ENCODE measurements at regions not wholly inside any gene's neighbourhood (a gene's known extent, or its start where the extent isn't known, plus 50 kb on each side); places are given as distances from the start of the nearest gene placed in this dataset.

- DNase-seq (ENCODE audit: insufficient read length, low spot score) (no peak), FAIRE-seq (no peak)
Measured at GRCh38 chr9:71218774-71219173, 97.4 kb upstream of the TRPM3 start.

GRCh38 chr9:71213633-71214032 is 92.2 kb upstream of the TRPM3 start:
- FAIRE-seq (no peak), DNase-seq (ENCODE audit: insufficient read length, low spot score) (no peak)

GRCh38 chr9:71210326-71210725 is 88.9 kb upstream of the TRPM3 start:
- FAIRE-seq (no peak), DNase-seq (ENCODE audit: insufficient read length, low spot score) (no peak)

DNA sequence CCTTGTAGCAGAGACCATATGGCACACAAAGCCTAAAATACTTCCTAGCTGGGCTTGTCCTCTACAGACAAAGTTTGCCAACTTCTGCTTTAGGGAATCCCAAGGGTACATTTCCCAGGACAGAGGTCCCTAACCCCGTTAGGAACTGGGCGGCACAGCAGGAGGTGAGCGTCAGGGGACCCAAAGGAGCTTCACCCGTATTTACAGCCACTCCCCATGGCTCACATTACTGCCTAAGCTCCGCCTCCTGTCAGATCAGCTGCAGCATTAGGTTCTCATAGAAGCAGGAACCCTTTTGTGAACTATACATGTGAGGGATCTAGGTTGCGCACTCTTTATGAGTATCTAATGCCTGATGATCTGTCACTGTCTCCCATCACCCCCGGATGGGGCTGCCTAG is 88.5 kb upstream of the TRPM3 start:
- FAIRE-seq (no peak), DNase-seq (ENCODE audit: insufficient read length, low spot score) (no peak)

DNA sequence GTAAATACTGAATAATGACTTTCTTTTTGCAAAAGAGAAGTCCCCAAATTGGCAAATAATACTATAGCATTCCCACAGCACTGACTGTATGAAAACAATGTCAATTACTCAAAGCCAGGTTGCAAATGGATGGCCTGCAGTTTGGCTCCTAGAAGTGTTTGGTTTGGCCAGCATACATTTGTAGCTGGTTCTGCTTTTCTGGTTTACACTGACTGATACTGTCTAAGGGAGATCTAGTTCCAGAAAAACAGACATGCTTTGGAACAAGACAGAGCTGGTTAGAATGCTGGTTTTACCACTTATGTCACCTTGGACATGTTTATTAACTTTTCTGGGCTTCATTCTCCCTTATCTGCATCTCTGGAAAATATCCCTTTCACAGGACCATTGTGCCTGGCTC is 81.5 kb upstream of the TRPM3 start:
- DNase-seq (ENCODE audit: insufficient read length, low spot score) (no peak), FAIRE-seq (no peak)

GRCh38 chr9:71191708-71192107 is 70.3 kb upstream of the TRPM3 start:
- no peak for FAIRE-seq

DNA sequence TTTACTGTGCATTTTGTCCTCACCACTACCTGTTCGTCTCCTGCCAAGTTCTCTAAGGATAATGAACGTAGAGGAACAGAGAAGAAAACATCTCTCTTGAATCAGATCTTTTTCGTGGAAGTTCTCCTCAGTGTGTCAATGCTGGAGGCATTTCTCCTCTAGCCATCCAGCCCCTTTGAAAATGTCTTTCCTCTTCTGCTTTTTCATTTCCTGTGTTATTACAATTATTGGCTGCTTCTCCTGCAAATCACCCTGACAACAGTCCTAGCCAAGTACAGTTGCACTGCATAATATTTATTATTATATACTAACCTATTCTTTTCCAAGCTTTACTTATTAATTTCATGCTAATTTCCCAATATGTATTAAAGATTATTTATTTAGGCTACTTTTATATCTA is 61.8 kb upstream of the TRPM3 start:
- FAIRE-seq: no peak
- DNase-seq (ENCODE audit: insufficient read length, low spot score): no peak

More at GRCh38 chr9:71191708-71192107, 70.3 kb upstream of the TRPM3 start:
- no peak for DNase-seq (ENCODE audit: insufficient read length, low spot score)

GRCh38 chr9:71179183-71179582 is 57.8 kb upstream of the TRPM3 start:
- DNase-seq (ENCODE audit: insufficient read length, low spot score): no peak
- no peak for FAIRE-seq

- no peak for DNase-seq (ENCODE audit: insufficient read length, low spot score)
- no peak for FAIRE-seq
Measured at GRCh38 chr9:71177901-71178300, 56.5 kb upstream of the TRPM3 start.

DNA sequence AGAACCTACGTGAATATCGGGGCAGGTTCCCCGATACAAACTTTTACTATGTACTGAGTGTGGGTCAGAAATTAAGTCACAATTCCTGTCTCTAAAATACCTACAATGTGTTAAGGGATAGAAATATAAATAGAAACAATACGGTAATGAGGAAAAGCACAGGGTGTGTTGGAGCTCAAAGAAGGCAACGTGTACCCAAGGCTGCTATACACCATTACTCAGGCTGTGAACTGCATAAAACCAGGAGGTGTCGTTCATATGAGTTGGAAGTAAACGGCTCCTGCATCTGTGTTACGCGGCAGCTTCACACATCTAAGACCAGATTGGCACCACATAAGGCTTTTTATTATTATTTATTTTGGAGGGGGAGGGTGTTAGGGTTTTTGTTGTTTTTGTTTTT is 50.1 kb upstream of the TRPM3 start:
- DNase-seq (ENCODE audit: insufficient read length, low spot score) (no peak), FAIRE-seq (no peak)
